Panc1 (cell line): ENCODE measurements at regions not wholly inside any gene's neighbourhood (a gene's known extent, or its start where the extent isn't known, plus 50 kb on each side); places are given as distances from the start of the nearest gene placed in this dataset.
A peak's percentile ranks its signal among the peaks of the same experiment; 100 is the strongest.

ENCODE experiments used
- ATAC-seq: fragments of 200-7000 bp; cut with Tn5 transposase; 2 replicates; pipeline ENCODE4 v1.9.1; 2020; ENCODE audit warnings: mild to moderate bottlenecking, moderate library complexity
- BruUV-seq: library from RNA; stranded (reverse); fragments of 400-500 nt; replicated peaks from 2 replicates; lab custom pipeline; 2021; lab: Mats Ljungman, UMichigan
- CTCF ChIA-PET: fragments of 300-600 bp; sonication (Branson Sonifier 250); formaldehyde crosslinking; loops from one replicate; lab custom pipeline; 2022; ENCODE audit warnings: antibody characterized with exemption; lab: Charles Lee
- POLR2A ChIA-PET: fragments of 300-600 bp; sonication (Branson Sonifier 250); formaldehyde crosslinking; loops from one replicate; lab custom pipeline; 2022; ENCODE audit warnings: antibody characterized with exemption; lab: Charles Lee
- DNase-seq: peaks from one replicate; pipeline ENCODE4 v3.0.0-alpha.2; 2010; ENCODE audit warnings: low read depth, low spot score
- H3K27ac ChIP-seq: 2 replicates; pipeline ENCODE4 v1.5.1; 2011; ENCODE audit warnings: mild to moderate bottlenecking, low read length, inconsistent platforms
- H3K27me3 ChIP-seq: fragments of 200-500 bp; sonication (Bioruptor generic); 2 replicates; pipeline ENCODE4 v1.6.0; 2014; ENCODE audit warnings: low read length, inconsistent platforms; ENCODE audit not compliant: control insufficient read depth, insufficient read depth
- H3K36me3 ChIP-seq: fragments of 200-500 bp; sonication (Bioruptor generic); 2 replicates; pipeline ENCODE4 v1.5.1; 2014; ENCODE audit warnings: inconsistent platforms, mild to moderate bottlenecking, low read length, moderate library complexity; ENCODE audit not compliant: control insufficient read depth, insufficient read depth
- H3K4me1 ChIP-seq: 2 replicates; pipeline ENCODE4 v1.5.1; 2011; ENCODE audit warnings: inconsistent platforms, mild to moderate bottlenecking, low read length, moderate library complexity; ENCODE audit not compliant: control insufficient read depth, insufficient read depth
- H3K4me3 ChIP-seq, 2 experiments: 2 replicates each; pipeline ENCODE4 v1.5.1; 2011 to 2012; ENCODE audit warnings: low read depth in 2 of 2, low read length in 2 of 2, mild to moderate bottlenecking in 2 of 2, inconsistent platforms in 1 of 2, moderate library complexity in 1 of 2
- H3K9me3 ChIP-seq: fragments of 200-500 bp; sonication (Bioruptor generic); 2 replicates; pipeline ENCODE4 v1.5.1; 2014; ENCODE audit warnings: low read depth, mild to moderate bottlenecking, inconsistent platforms, low read length, moderate library complexity; ENCODE audit not compliant: control insufficient read depth, insufficient read depth
- CTCF ChIP-seq: fragments of 450-650 bp; IDR thresholded peaks from 2 replicates; pipeline ENCODE4 v1.5.1; 2017; ENCODE audit warnings: mild to moderate bottlenecking
- REST ChIP-seq, 2 experiments: IDR thresholded peaks; 2 replicates each; pipeline ENCODE4 v1.6.1; 2011 to 2012; ENCODE audit warnings: low read depth in 2 of 2, control low read depth in 1 of 2, low read length in 1 of 2, mild to moderate bottlenecking in 1 of 2, moderate library complexity in 1 of 2; ENCODE audit not compliant: insufficient read depth in 1 of 2
- TCF7L2 ChIP-seq: IDR thresholded peaks from 2 replicates; pipeline ENCODE4 v1.6.1; 2011; ENCODE audit warnings: mild to moderate bottlenecking, low read depth, low read length, inconsistent platforms
- in situ Hi-C: cut with HindIII; loops from 2 replicates; pipeline ENCODE4 v1.10.0; 2016; ENCODE audit warnings: low sequenced_read_pairs, low pct_unique_long_range_greater_than_20kb
- intact Hi-C: fragments of 100-400 bp; cut with micrococcal nuclease; formaldehyde crosslinking; loops from one replicate; pipeline ENCODE4 v1.10.0; 2022; ENCODE audit not compliant: unreplicated experiment

GRCh38 chrX:40149286-40150175 is 51.8 kb upstream of the BCOR start:
- in situ Hi-C loops, result no loop called here
- H3K27ac ChIP-seq, result peak overlapping the region; percentile 48
- BruUV-seq, result no TSS peak

More at GRCh38 chrX:40149286-40150175, 51.8 kb upstream of the BCOR start:
- Histone ChIP-seq H3K27me3 (no peaks in the 10 kb centered on the region), H3K9me3 (no peaks in the 10 kb centered on the region), H3K4me1 (peaks cover 8% of the 10 kb centered on the region), H3K4me3 (no peak overlapping the region), H3K36me3 (no peaks in the 10 kb centered on the region)
- CTCF ChIA-PET, result interaction anchor here (0.6 kb wide), 1 partner anchor 136 kb away, joined by 3 read pairs; no protein-coding TSS in a partner anchor
- POLR2A ChIA-PET, result no interaction called here
- ATAC-seq, result no peak
- intact Hi-C loops, result no loop called here
- no peak for DNase-seq
- TF ChIP-seq TCF7L2, result no peak
- TF ChIP-seq CTCF, result no peak
- no peak for TF ChIP-seq REST (IDR thresholded peaks at IDR 0.05; ENCODE audit: insufficient read depth in 1 of 2, low read depth in 2 of 2, low read length in 1 of 2)
